Neural progenitor cell (in vitro differentiated cells): ENCODE measurements at regions not wholly inside any gene's neighbourhood (a gene's known extent, or its start where the extent isn't known, plus 50 kb on each side); places are given as distances from the start of the nearest gene placed in this dataset.

Experiments used
- DNase-seq: peaks from one replicate; pipeline ENCODE4 v3.0.0-alpha.2; 2016; ENCODE audit warnings: low spot score
- H2AFZ ChIP-seq: fragments of 200-600 bp; sonication (generic); replicated peaks from 2 replicates; pipeline ENCODE4 v1.6.1; 2016; ENCODE audit warnings: antibody characterized with exemption
- H3F3A ChIP-seq: fragments of 200-600 bp; sonication (generic); 2 replicates; pipeline ENCODE4 v1.6.1; 2016; ENCODE audit warnings: antibody characterized with exemption, low read depth
- H3K27ac ChIP-seq: fragments of 200-600 bp; sonication (generic); 2 replicates; pipeline ENCODE4 v1.5.1; 2016; ENCODE audit warnings: mild to moderate bottlenecking
- H3K27me3 ChIP-seq: fragments of 200-600 bp; sonication (generic); 2 replicates; pipeline ENCODE4 v1.6.1; 2016; ENCODE audit warnings: mild to moderate bottlenecking, moderate library complexity
- H3K36me3 ChIP-seq: fragments of 200-600 bp; sonication (generic); 2 replicates; pipeline ENCODE4 v1.5.1; 2016
- H3K4me1 ChIP-seq: fragments of 200-600 bp; sonication (generic); 2 replicates; pipeline ENCODE4 v1.6.1; 2016; ENCODE audit warnings: mixed run types
- H3K4me2 ChIP-seq: fragments of 200-600 bp; sonication (generic); 2 replicates; pipeline ENCODE4 v1.6.1; 2016
- H3K4me3 ChIP-seq: fragments of 200-600 bp; sonication (generic); 2 replicates; pipeline ENCODE4 v1.5.1; 2016
- H3K79me2 ChIP-seq: fragments of 200-600 bp; sonication (generic); 2 replicates; pipeline ENCODE4 v1.6.1; 2016; ENCODE audit warnings: low read depth
- H3K9ac ChIP-seq: fragments of 200-600 bp; sonication (generic); 2 replicates; pipeline ENCODE4 v1.6.1; 2016
- H3K9me3 ChIP-seq: fragments of 200-600 bp; sonication (generic); 2 replicates; pipeline ENCODE4 v1.5.1; 2016; ENCODE audit warnings: low read depth
- H4K20me1 ChIP-seq: fragments of 200-600 bp; sonication (generic); 2 replicates; pipeline ENCODE4 v1.6.1; 2016; ENCODE audit warnings: low read depth
- H3K27ac Mint-ChIP-seq: 3 replicates; pipeline ENCODE4 v1.8.0; 2021; ENCODE audit warnings: mixed read lengths
- H3K27me3 Mint-ChIP-seq: 2 replicates; pipeline ENCODE4 v1.8.0; 2022; ENCODE audit warnings: low read depth, mild to moderate bottlenecking, inconsistent platforms, moderate library complexity, mixed read lengths; ENCODE audit not compliant: insufficient read depth
- H3K36me3 Mint-ChIP-seq: 3 replicates; pipeline ENCODE4 v1.8.0; 2021; ENCODE audit warnings: mixed read lengths
- H3K4me1 Mint-ChIP-seq: 3 replicates; pipeline ENCODE4 v1.8.0; 2021; ENCODE audit warnings: mixed read lengths
- H3K4me3 Mint-ChIP-seq: 3 replicates; pipeline ENCODE4 v1.8.0; 2021; ENCODE audit warnings: mild to moderate bottlenecking, moderate library complexity, mixed read lengths
- H3K9me3 Mint-ChIP-seq: 3 replicates; pipeline ENCODE4 v1.8.0; 2020; ENCODE audit warnings: mixed read lengths
- CTCF ChIP-seq: fragments of 200-600 bp; sonication (generic); IDR thresholded peaks from 2 replicates; pipeline ENCODE4 v1.5.1; 2017; ENCODE audit warnings: antibody characterized with exemption, mild to moderate bottlenecking
- EZH2 ChIP-seq: fragments of 200-600 bp; sonication (generic); IDR thresholded peaks from 2 replicates; pipeline ENCODE4 v1.6.1; 2017; ENCODE audit warnings: antibody characterized with exemption, mild to moderate bottlenecking, moderate library complexity
- EZH2phosphoT487 ChIP-seq: fragments of 200-600 bp; sonication (generic); IDR thresholded peaks from 2 replicates; pipeline ENCODE4 v1.6.1; 2017; ENCODE audit warnings: antibody characterized with exemption

GRCh38 chr20:7490288-7490687 is 450.0 kb downstream of the HAO1 start:
- Histone ChIP-seq H3F3A (no peaks in the 10 kb centered on the region), H3K79me2 (no peaks in the 10 kb centered on the region), H2AFZ (no peak overlapping the region), H4K20me1 (no peaks in the 10 kb centered on the region), H3K27ac (no peak overlapping the region), H3K9me3 (peaks cover 12% of the 10 kb centered on the region), H3K9ac (no peak overlapping the region), H3K4me2 (no peak overlapping the region), H3K27me3 (no peaks in the 10 kb centered on the region), H3K4me3 (no peak overlapping the region), H3K36me3 (no peaks in the 10 kb centered on the region), H3K4me1 (peaks cover 7% of the 10 kb centered on the region)
- no peak overlapping the region for H3K27ac Mint-ChIP-seq
- DNase-seq = no peak
- no peaks in the 10 kb centered on the region for H3K4me1 Mint-ChIP-seq
- no peaks in the 10 kb centered on the region for H3K36me3 Mint-ChIP-seq
- peaks cover 4% of the 10 kb centered on the region for H3K27me3 Mint-ChIP-seq
- H3K4me3 Mint-ChIP-seq = no peak overlapping the region
- peaks cover 23% of the 10 kb centered on the region for H3K9me3 Mint-ChIP-seq
- TF ChIP-seq EZH2 = no peak
- TF ChIP-seq CTCF = no peak
- no peak for TF ChIP-seq EZH2phosphoT487

GRCh38 chr20:7492257-7492656 is 448.0 kb downstream of the HAO1 start:
- Mint-ChIP-seq H3K4me3 (no peak overlapping the region), H3K27me3 (peaks cover 4% of the 10 kb centered on the region), H3K4me1 (no peaks in the 10 kb centered on the region), H3K36me3 (no peaks in the 10 kb centered on the region), H3K27ac (no peak overlapping the region), H3K9me3 (peaks cover 23% of the 10 kb centered on the region)
- H3K9me3 ChIP-seq = peaks cover 12% of the 10 kb centered on the region
- H3F3A ChIP-seq = no peaks in the 10 kb centered on the region
- no peak overlapping the region for H2AFZ ChIP-seq
- no peaks in the 10 kb centered on the region for H3K27me3 ChIP-seq
- H3K27ac ChIP-seq = no peak overlapping the region
- DNase-seq = no peak
- H3K4me1 ChIP-seq = peaks cover 7% of the 10 kb centered on the region
- H3K36me3 ChIP-seq = no peaks in the 10 kb centered on the region
- no peak overlapping the region for H3K4me2 ChIP-seq
- no peaks in the 10 kb centered on the region for H3K79me2 ChIP-seq
- H4K20me1 ChIP-seq = no peaks in the 10 kb centered on the region
- no peak overlapping the region for H3K4me3 ChIP-seq
- no peak overlapping the region for H3K9ac ChIP-seq
- no peak for TF ChIP-seq CTCF
- TF ChIP-seq EZH2 = no peak
- TF ChIP-seq EZH2phosphoT487 = no peak

DNA sequence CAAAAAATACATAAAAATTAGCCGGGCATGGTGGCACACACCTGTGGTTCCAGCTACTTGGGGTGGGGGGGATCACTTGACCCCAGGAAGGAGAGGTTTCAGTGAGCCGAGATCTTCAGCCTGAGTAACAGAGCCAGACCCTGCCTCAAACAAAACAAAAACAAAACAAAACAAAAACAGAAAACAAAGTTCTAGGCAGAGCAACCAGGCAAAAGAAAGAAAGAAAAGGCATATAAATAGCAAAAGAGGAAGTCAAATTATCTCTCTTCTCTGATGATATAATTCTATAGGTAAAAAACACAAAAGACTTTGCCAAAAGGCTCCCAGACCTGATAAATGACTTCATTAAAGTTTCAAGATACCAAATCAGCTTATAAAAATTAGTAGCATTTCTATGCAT is 446.9 kb downstream of the HAO1 start:
- no peaks in the 10 kb centered on the region for H4K20me1 ChIP-seq
- H3K27ac ChIP-seq = no peak overlapping the region
- H3K27me3 Mint-ChIP-seq = peaks cover 4% of the 10 kb centered on the region
- H3K4me3 Mint-ChIP-seq = no peak overlapping the region
- no peaks in the 10 kb centered on the region for H3K36me3 Mint-ChIP-seq
- no peaks in the 10 kb centered on the region for H3K79me2 ChIP-seq
- peaks cover 12% of the 10 kb centered on the region for H3K9me3 ChIP-seq
- no peaks in the 10 kb centered on the region for H3F3A ChIP-seq
- no peak overlapping the region for H3K9ac ChIP-seq
- no peak for DNase-seq
- no peak for TF ChIP-seq CTCF
- TF ChIP-seq EZH2phosphoT487 = no peak
- TF ChIP-seq EZH2 = no peak
- no peaks in the 10 kb centered on the region for H3K27me3 ChIP-seq
- no peak overlapping the region for H3K4me3 ChIP-seq
- H3K4me1 Mint-ChIP-seq = no peaks in the 10 kb centered on the region
- peaks cover 23% of the 10 kb centered on the region for H3K9me3 Mint-ChIP-seq
- no peak overlapping the region for H3K4me2 ChIP-seq
- H3K4me1 ChIP-seq = peaks cover 7% of the 10 kb centered on the region
- H3K36me3 ChIP-seq = no peaks in the 10 kb centered on the region
- H3K27ac Mint-ChIP-seq = no peak overlapping the region
- no peak overlapping the region for H2AFZ ChIP-seq
